IPS-18a (cell line): ENCODE measurements at regions not wholly inside any gene's neighbourhood (a gene's known extent, or its start where the extent isn't known, plus 50 kb on each side); places are given as distances from the start of the nearest gene placed in this dataset.
"Not testable (repeated sequence)": the region's sequence is repeated elsewhere in the genome, so short reads cannot be mapped to it uniquely, and the experiment has no call there.

Source experiments
- H3K27ac ChIP-seq: one replicate; pipeline ENCODE4 v1.5.1; 2013; ENCODE audit warnings: low read length
- H3K27me3 ChIP-seq: one replicate; pipeline ENCODE4 v1.6.1; 2013; ENCODE audit warnings: mild to moderate bottlenecking, low read length; ENCODE audit not compliant: control insufficient read depth, insufficient read depth
- H3K36me3 ChIP-seq: one replicate; pipeline ENCODE4 v1.6.1; 2013; ENCODE audit warnings: low read depth, low read length; ENCODE audit not compliant: control insufficient read depth
- H3K4me1 ChIP-seq: one replicate; pipeline ENCODE4 v1.6.1; 2013; ENCODE audit warnings: low read depth, low read length; ENCODE audit not compliant: control insufficient read depth
- H3K4me3 ChIP-seq: one replicate; pipeline ENCODE4 v1.5.1; 2013; ENCODE audit warnings: low read length
- H3K9ac ChIP-seq: one replicate; pipeline ENCODE4 v1.6.1; 2013; ENCODE audit warnings: mild to moderate bottlenecking, low read length, moderate library complexity
- H3K9me3 ChIP-seq: one replicate; pipeline ENCODE4 v1.6.1; 2013; ENCODE audit warnings: low read depth, low read length; ENCODE audit not compliant: control insufficient read depth

- no peak overlapping the region for H3K4me3 ChIP-seq
- no peaks in the 10 kb centered on the region for H3K36me3 ChIP-seq
- H3K9me3 ChIP-seq, result peaks cover 24% of the 10 kb centered on the region
- no peaks in the 10 kb centered on the region for H3K27me3 ChIP-seq
- H3K4me1 ChIP-seq, result no peaks in the 10 kb centered on the region
- H3K9ac ChIP-seq, result no peak overlapping the region
- H3K27ac ChIP-seq, result no peak overlapping the region
These were observed 70.3 kb upstream of the SPIN4 start for GRCh38 chrX:63421411-63421810.

GRCh38 chrX:63418211-63418610 is 67.1 kb upstream of the SPIN4 start:
- no peaks in the 10 kb centered on the region for H3K4me1 ChIP-seq
- H3K9me3 ChIP-seq, result peaks cover 10% of the 10 kb centered on the region
- no peaks in the 10 kb centered on the region for H3K36me3 ChIP-seq
- H3K4me3 ChIP-seq, result no peak overlapping the region
- H3K9ac ChIP-seq, result no peak overlapping the region
- H3K27me3 ChIP-seq, result no peaks in the 10 kb centered on the region
- H3K27ac ChIP-seq, result no peak overlapping the region

GRCh38 chrX:63417649-63418048 is 66.5 kb upstream of the SPIN4 start:
- no peaks in the 10 kb centered on the region for H3K36me3 ChIP-seq
- H3K27me3 ChIP-seq, result no peaks in the 10 kb centered on the region

GRCh38 chrX:63409934-63410333 is 58.8 kb upstream of the SPIN4 start:
- peaks cover 18% of the 10 kb centered on the region for H3K4me1 ChIP-seq
- peaks cover 15% of the 10 kb centered on the region for H3K9me3 ChIP-seq
- H3K9ac ChIP-seq, H3K36me3 ChIP-seq, H3K27me3 ChIP-seq, H3K4me3 ChIP-seq, H3K27ac ChIP-seq: not testable (repeated sequence)

More at GRCh38 chrX:63417649-63418048, 66.5 kb upstream of the SPIN4 start:
- H3K4me3 ChIP-seq, result no peak overlapping the region
- no peak overlapping the region for H3K9ac ChIP-seq
- no peaks in the 10 kb centered on the region for H3K4me1 ChIP-seq
- no peak overlapping the region for H3K27ac ChIP-seq
- peaks cover 11% of the 10 kb centered on the region for H3K9me3 ChIP-seq

GRCh38 chrX:63408050-63408449 is 56.9 kb upstream of the SPIN4 start:
- Histone ChIP-seq H3K9me3 (peaks cover 25% of the 10 kb centered on the region), H3K4me1 (peaks cover 18% of the 10 kb centered on the region), H3K9ac (no peak overlapping the region), H3K36me3 (no peaks in the 10 kb centered on the region), H3K27me3 (no peaks in the 10 kb centered on the region), H3K4me3 (peak overlapping the region; percentile 35), H3K27ac (no peak overlapping the region)

- no peaks in the 10 kb centered on the region for H3K27me3 ChIP-seq
- no peak overlapping the region for H3K9ac ChIP-seq
- H3K36me3 ChIP-seq, result no peaks in the 10 kb centered on the region
- H3K4me1 ChIP-seq, result peaks cover 18% of the 10 kb centered on the region
- H3K9me3 ChIP-seq, result peaks cover 25% of the 10 kb centered on the region
- H3K27ac ChIP-seq, result no peak overlapping the region
- H3K4me3 ChIP-seq, result no peak overlapping the region
These were observed 53.2 kb upstream of the SPIN4 start for GRCh38 chrX:63404332-63404731.

- Histone ChIP-seq H3K36me3 (no peaks in the 10 kb centered on the region), H3K27ac (no peak overlapping the region), H3K4me1 (peaks cover under 1% of the 10 kb centered on the region), H3K27me3 (no peaks in the 10 kb centered on the region), H3K9me3 (peaks cover 35% of the 10 kb centered on the region), H3K4me3 (no peak overlapping the region), H3K9ac (no peak overlapping the region)
These were observed 51.0 kb upstream of the SPIN4 start for GRCh38 chrX:63402106-63402505.
